ENCODE measurements at regions not wholly inside any gene's neighbourhood (a gene's known extent, or its start where the extent isn't known, plus 50 kb on each side); places are given as distances from the start of the nearest gene placed in this dataset.

GRCh38 chr5:171595401-171595800, 176.0 kb downstream of the FGF18 start:
- TF ChIP-seq, protein P1, sequence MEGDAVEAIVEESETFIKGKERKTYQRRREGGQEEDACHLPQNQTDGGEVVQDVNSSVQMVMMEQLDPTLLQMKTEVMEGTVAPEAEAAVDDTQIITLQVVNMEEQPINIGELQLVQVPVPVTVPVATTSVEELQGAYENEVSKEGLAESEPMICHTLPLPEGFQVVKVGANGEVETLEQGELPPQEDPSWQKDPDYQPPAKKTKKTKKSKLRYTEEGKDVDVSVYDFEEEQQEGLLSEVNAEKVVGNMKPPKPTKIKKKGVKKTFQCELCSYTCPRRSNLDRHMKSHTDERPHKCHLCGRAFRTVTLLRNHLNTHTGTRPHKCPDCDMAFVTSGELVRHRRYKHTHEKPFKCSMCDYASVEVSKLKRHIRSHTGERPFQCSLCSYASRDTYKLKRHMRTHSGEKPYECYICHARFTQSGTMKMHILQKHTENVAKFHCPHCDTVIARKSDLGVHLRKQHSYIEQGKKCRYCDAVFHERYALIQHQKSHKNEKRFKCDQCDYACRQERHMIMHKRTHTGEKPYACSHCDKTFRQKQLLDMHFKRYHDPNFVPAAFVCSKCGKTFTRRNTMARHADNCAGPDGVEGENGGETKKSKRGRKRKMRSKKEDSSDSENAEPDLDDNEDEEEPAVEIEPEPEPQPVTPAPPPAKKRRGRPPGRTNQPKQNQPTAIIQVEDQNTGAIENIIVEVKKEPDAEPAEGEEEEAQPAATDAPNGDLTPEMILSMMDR (IDR thresholded peaks at IDR 0.05), result no peak
- no peak for TF ChIP-seq POLR2A (IDR thresholded peaks at IDR 0.05)

Data from right lobe of liver (tissue), 4 donors.